ENCODE measurements at regions not wholly inside any gene's neighbourhood (a gene's known extent, or its start where the extent isn't known, plus 50 kb on each side); places are given as distances from the start of the nearest gene placed in this dataset.
"Not testable (repeated sequence)": the region's sequence is repeated elsewhere in the genome, so short reads cannot be mapped to it uniquely, and the experiment has no call there.

DNA sequence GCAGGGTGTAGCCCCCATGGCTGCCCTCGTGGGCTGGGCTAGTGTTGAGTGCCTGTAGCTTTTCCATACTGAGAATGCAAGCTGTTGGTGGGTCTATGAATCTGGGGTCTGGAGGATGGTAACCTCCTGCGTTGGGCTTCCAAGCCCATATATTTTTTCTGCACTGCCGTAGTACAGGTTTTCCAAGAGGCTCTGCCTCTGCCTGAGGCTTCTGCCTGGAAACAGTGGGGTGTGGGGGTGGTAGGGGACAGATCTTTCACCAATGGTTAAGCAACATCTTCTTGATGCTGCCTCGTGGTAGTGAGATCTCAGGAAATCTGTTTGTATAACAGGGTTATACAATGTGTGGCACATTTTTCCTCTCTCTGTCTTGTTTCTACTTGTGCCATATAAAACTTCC is 189.0 kb upstream of the ZNF519 start:
- DNase-seq, result not testable (repeated sequence)

DNA sequence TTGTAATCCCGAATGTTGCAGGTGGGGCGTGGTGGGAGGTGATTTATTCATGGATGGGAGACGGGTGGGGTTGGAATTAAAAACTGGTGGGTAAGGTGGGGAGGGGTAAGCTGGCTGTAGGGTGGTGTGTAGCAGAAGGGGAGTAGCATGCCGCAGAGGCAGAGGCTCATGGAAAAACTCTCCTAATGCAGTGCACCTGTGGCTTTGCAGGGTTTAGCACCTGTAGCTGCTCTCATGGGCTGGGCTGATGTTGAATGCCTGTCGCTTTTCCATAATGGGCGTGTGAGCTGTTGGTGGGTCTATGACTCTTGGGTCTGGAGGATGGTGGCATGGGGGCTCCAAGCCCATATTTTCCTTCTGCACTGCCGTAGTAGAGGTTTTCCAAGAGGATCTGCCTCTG is 169.0 kb upstream of the ZNF519 start:
- DNase-seq, result not testable (repeated sequence)

DNA sequence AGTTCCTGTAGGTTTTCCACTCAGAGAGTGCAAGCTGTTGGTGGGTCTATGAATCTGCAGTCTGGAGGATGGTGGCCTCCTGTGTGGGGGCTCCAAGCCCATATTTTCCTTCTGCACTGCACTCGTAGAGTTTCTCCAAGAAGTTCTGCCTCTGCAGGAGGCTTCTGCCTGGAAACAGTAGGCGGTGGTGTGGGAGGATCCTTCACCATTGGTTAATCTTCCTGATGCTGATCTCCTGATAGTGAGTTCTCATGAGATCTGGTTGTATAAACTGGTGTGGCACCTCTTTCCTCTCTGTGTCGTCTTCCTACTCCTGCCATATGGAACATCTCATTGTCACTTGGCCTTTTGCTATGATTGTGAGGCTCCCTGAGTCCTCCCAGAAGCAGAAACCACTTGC is 162.8 kb upstream of the ZNF519 start:
- DNase-seq, result not testable (repeated sequence)

DNA sequence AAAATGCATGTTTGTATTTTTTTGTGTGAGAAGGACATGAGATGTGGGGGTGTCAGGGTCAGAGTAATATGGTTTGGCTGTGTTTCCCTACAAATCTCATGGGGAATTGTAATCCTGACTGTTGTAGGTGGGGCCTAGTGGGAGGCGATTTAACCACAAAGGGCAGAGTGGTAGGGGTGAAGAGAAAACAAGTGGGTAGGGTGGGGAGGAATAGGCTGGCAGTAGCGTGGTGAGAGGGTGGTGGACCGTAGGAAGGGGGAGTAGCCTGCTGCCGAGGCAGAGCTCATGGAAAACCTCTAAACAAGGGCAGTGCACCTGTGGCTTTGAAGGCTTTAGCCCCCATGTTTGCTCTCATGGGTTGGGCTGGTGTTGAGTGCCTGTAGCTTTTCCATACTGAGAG is 152.8 kb upstream of the ZNF519 start:
- DNase-seq, result no peak

DNA sequence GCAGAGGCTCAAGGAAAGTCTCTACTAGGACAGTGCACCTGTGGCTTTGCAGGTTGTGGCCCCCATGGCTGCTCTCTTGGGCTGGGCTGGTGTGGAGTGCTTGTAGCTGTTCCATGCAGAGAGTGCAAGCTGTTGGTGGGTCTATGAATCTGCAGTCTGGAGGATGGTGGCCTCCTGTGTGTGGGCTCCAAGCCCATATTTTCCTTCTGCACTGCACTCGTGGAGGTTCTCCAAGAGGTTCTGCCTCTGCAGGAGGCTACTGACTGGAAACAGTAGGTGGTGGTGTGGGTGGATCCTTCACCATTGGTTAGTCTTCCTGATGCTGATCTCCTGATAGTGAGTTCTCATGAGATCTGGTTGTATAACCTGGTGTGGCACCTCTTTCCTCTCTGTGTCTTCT is 143.2 kb upstream of the ZNF519 start:
- DNase-seq, result not testable (repeated sequence)

DNA sequence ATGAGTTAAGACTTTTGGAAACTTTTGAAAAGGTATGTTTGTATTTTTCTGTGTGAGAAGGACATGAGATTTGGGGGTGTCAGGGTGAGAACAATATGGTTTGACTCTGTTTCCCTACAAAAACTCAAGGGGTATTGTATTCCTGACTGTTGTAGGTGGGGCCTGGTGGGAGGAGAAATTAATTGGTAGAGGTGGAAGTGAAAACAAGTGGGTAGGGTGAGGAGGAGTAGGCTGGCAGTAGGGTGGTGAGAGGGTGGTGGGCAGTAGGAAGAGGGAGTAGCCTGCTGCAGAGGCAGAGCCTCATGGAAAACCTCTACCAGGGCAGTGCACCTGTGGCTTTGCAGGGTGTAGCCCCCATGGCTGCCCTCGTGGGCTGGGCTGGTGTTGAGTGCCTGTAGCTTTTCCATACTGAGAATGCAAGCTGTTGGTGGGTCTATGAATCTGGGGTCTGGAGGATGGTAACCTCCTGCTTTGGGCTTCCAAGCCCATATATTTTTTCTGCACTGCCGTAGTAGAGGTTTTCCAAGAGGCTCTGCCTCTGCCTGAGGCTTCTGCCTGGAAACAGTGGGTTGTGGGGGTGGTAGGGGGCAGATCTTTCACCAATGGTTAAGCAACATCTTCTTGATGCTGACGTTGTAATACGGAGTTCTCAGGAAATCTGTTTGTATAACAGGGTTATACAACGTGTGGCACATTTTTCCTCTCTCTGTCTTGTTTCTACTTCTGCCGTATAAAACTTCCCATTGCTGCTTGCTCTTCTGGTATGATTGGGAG is 133.6 kb upstream of the ZNF519 start:
- not testable (repeated sequence) for DNase-seq

DNA sequence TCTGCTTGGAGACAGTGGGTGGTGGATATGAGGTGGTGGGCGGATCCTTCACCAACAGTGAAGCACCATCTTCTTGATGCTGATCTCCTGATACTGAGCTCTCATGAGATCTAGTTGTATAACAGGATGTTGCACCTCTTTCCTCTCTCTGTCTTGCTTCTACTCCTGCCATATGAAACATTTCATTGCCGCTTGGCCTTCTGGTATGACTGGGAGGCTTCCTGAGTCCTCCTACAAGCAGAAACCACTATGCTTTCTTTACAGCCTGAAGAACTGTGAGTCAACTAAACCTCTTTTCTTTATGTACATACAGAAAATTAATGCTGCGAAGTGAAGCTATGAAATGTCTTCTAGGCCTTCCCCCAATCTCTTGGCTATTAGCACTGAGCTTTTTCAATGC is 130.6 kb upstream of the ZNF519 start:
- not testable (repeated sequence) for DNase-seq

DNA sequence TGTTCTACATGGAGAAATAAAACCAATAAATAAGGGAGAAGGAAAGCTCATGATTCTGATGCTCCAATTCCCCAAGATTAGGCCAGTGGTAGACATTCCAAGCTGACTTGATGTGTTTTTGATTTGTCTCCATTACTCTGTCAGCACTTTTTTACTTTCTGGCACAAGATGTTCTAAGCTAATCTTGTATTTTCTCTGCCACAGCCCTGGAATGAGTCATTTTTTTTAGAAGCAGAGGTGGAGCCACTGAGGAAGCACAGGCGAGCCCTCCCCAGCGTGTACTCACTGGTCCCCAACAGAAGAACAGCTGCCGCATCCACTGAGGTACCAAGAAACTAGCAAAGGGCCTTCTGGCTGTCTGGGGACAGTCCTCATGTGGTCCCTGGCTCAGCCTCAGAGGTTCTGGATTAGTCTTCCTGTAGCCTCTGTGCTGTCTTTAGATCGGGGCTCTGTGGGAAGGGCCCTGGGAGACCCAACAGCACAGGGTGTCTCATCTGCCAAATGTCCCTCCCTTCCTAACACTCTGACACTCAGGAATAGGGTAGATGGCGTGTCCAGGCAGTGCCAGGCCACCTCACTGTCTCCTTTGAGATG is 117.9 kb upstream of the ZNF519 start:
- DNase-seq, result not testable (repeated sequence)

DNA sequence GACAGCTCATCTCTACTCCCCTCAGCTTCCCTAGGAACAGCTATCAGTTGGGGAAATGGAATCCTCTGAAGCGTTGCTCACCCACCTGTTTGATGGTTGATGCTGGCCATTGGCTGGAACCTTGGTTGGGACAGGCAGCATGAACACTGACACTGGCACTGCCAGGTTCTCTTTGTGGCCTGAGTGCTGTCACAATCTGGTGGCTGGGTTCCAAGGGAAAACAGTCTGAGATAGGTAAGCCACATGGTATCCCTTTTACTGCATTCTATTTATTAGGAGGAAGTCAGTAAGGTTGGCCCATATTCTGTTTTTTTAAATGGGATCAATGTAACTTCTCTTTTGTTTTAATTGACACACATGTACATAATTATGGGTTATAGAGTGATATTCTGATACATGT is 107.0 kb upstream of the ZNF519 start:
- not testable (repeated sequence) for DNase-seq

DNA sequence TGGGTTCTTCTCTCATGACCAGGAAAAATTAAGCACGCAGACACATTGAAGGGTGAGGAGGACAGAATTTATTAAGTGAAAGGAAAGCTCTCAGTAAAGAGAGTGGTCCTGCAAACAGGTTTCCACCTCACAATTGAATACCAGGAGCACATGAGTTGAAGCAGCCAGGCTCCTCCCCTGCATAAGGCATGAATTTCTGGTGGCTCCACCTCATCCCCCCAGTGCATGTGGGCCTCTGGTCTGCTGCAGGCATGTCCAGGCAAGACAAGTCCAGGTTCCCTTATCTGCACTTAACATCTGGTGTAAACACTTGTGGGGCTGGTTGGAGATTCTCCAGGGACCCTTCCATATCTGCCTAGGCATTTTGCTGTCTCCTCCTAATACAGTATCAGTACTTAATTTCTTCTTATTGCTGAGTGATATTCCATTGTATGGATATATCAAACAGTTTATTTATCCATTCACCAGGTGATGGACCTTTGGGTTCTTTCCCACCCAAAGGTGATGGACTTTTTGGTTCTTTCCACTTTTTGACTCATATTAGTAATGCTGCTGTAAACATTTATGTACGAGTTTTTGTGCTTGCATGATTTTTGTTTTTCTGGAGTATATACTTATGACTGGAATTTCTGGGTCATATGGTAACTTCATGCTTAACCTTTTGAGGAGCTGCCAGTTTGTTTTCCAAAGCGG is 104.3 kb upstream of the ZNF519 start:
- not testable (repeated sequence) for DNase-seq

DNA sequence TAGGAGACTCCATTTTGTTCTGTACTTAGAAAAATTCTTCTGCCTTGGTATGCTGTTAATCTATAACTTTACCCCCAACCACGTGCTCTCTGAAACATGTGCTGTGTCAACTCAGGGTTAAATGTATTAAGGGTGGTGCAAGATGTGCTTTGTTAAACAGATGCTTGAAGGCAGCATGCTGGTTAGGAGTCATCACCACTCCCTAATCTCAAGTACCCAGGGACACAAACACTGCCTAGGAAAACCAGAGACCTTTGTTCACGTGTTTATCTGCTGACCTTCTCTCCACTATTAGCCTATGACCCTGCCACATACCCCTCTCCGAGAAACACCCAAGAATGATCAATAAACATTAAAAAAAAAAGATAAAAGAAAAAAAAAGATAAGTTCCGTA is 93.0 kb upstream of the ZNF519 start:
- not testable (repeated sequence) for DNase-seq

DNA sequence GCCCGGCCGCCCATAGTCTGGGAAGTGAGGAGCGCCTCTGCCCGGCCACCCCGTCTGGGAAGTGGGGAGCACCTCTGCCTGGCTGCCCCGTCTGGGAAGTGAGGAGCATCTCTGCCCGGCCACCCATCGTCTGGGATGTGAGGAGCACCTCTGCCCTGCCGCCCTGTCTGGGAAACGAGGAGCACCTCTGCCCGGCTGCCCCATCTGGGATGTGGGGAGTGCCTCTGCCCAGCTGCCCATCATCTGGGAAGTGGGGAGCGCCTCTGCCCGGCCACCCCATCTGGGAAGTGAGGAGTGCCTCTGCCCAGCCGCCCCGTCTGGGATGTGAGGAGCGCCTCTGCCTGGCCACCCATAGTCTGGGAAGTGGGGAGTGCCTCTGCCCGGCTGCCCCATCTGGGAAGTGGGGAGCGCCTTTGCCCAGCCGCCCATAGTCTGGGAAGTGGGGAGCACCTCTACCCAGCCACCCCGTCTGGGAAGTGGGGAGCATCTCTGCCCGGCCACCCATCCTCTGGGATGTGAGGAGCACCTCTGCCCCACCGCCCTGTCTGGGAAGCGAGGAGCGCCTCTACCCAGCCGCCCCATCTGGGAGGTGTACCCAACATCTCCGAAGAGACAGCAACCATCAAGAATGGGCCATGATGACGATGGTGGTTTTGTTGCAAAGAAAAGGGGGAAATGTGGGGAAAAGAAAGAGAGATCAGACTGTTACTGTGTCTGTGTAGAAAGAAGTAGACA is 92.5 kb upstream of the ZNF519 start:
- DNase-seq, result not testable (repeated sequence)

DNA sequence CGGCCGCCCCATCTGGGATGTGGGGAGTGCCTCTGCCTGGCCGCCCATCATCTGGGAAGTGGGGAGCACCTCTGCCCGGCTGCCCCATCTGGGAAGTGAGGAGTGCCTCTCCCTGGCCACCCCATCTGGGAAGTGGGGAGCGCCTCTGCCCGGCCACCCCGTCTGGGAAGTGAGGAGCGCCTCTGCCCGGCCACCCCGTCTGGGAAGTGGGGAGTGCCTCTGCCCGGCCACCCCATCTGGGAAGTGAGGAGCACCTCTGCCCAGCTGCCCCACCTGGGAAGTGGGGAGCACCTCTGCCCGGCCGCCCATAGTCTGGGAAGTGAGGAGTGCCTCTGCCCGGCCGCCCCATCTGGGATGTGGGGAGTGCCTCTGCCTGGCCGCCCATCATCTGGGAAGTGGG is 91.7 kb upstream of the ZNF519 start:
- DNase-seq, result not testable (repeated sequence)

DNA sequence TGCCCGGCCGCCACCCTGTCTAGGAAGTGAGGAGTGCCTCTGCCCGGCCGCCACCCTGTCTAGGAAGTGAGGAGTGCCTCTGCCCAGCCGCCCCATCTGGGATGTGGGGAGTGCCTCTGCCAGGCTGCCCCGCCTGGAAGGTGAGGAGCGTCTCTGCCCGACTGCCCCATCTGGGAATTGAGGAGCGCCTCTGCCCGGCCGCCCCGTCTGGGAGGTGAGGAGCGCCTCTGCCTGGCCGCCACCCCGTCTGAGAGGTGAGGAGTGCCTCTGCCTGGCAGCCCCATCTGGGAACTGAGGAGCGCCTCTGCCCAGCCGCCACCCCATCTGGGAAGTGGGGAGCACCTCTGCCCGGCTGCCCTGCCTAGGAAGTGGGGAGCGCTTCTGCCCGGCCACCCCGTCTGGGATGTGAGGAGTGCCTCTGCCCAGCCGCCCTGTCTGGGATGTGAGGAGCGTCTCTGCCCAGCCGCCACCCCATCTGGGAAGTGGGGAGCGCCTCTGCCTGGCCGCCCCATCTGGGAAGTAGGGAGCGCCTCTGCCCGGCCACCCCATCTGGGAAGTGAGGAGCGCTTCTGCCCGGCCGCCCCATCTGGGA is 91.1 kb upstream of the ZNF519 start:
- DNase-seq, result not testable (repeated sequence)

DNA sequence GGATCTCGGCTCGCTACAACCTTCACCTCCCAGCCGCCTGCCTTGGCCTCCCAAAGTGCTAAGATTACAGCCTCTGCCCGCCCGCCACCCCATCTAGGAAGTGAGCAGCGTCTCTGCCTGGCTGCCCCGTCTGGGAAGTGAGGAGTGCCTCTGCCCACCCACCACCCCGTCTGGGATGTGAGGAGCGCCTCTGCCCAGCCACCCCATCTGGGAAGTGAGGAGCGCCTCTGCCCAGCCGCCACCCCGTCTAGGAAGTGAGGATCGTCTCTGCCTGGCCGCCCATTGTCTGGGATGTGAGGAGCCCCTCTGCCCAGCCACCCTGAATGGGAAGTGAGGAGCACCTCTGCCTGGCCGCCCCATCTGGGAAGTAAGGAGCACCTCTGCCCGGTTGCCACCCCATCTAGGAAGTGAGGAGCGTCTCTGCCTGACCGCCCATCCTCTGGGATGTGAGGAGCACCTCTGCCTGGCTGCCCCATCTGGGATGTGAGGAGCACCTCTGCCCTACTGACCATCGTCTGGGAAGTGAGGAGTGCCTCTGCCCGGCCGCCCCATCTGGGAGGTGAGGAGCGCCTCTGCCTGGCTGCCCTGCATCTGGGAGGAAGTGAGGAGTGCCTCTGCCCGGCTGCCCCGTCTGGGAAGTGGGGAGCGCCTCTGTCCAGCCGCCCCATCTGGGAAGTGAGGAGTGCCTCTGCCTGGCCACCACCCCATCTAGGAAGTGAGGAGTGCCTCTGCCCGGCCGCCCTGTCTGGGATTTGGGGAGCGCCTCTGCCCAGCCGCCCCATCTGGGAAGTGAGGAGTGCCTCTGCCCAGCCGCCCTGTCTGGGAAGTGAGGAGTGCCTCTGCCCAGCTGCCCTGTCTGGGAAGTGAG is 90.4 kb upstream of the ZNF519 start:
- DNase-seq, result not testable (repeated sequence)

DNA sequence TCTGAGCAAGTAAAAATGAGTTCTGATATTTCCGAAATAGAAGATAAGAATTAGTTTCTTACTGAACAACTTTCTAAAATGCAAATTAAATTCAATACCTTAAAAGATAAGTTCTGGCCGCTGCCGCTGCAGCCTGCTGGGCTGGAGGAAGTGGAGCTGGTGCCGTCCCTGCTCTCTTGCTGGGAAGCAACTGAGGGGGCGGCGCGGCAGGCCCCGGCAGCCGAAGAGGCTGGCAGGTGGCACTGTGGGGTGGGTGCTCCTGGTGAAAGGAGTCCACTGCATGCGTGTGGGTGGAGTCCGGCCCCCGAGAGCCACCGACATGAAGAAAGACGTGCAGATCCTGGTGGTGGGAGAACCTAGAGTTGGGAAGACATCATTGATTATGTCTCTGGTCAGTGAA is 89.5 kb upstream of the ZNF519 start:
- DNase-seq, result no peak

DNA sequence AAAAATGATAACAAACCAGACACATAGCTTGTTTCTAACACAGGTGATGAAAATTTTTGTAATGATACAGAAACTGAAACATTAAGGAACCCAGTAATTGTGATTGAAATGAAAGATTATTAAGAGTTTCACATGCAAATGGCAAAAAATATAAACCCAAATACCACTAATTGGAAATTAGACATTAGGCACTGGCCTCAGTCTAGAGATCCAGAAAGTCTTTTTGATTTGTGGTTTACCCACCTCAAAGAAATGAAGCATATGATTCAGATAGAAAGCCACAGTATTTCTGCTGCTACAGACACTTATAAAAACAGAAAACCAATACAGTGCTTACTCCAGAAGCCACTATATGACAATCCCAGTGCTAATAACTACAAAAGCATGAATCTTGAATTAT is 83.7 kb upstream of the ZNF519 start:
- DNase-seq, result not testable (repeated sequence)

DNA sequence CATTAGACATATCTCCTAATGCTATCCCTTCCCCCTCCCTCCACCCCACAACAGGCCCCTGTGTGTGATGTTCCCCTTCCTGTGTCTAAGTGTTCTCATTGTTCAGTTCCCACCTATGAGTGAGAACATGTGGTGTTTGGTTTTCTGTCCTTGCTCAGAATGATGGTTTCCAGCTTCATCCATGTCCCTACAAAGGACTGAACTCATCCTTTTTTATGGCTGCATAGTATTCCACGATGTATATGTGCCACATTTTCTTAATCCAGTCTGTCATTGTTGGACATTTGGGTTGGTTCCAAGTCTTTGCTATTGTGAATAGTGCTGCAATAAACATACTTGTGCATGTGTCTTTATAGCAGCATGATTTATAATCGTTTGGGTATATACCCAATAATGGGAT is 71.2 kb upstream of the ZNF519 start:
- not testable (repeated sequence) for DNase-seq

DNA sequence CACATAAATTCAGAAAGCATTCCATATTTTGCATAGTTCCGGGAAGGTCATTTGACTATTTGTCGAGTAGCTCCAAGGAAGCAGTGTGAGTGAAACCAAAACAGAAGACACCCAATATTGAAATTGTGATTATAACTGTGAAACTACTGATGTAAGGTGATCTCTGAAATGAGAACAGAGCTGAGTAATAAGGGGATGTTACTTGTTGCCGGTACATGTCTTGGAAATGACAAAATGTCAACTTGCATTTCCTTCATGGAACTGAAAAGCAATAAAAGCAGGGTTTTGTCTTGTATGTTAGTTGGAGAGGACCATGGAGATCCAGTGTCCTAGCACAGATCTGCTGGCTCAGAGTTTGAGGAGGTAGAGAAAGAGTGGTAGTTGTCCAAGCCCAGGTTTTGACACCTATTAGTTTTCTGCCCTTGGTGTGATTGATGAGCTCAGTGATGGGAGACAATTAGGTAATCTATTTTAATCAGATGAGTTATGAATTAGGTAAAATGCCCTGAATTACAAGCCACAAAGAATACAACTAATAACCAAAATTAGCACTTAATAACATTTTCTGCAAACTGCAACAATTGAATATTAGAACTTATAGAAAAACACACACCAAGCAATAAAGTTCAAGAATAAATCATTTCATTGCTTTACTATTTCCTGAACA is 58.7 kb upstream of the ZNF519 start:
- not testable (repeated sequence) for DNase-seq

DNA sequence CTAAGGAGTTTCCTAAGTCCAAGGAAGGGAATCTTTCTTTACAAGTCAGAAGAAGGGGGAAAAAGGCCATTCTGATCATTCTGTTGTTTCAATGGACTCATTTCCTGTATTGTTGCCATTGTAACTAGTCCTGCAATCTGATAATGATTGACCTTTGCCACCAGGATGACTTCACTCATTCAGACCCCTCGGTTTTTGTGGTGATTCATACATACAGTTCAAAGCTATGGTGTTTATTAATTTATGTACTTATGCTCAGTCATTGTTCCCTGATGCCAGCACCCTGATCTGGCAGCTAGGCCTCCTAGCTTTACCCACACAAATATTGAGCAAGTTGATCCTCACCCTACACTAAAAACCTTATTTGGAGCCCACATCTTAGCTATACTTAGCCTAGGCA is 57.6 kb upstream of the ZNF519 start:
- no peak for DNase-seq

DNA sequence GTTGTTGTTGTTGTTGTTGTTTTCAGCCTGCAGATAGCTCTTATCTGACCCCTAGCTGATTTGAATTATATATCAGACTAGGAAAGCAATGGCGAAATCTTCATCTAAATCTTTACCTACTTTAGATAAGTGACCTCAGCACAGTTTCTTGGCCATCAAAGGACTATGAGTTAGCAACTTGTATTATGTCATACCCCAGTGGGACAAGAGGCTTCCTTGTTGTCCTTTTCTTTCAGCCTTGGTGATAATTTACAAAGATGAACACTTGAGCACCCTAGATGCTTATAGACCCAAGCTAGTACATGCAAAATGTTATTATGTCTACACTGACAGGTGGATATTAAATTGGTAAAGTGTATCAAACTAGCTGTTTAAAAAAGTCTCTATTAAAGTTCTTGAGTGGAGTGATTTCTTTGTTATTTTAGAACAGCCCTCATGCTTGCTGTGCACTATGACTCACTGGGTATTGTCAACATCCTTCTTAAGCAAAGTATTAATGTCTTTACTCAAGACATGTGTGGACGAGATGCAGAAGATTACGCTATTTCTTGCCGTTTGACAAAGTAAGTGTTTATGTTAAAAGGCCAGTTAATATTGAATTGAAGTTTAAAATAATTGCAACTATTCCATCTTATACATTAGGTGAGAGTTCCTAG is 56.6 kb upstream of the ZNF519 start:
- not testable (repeated sequence) for DNase-seq
